ENCODE measurements at regions not wholly inside any gene's neighbourhood (a gene's known extent, or its start where the extent isn't known, plus 50 kb on each side); places are given as distances from the start of the nearest gene placed in this dataset.

DNA sequence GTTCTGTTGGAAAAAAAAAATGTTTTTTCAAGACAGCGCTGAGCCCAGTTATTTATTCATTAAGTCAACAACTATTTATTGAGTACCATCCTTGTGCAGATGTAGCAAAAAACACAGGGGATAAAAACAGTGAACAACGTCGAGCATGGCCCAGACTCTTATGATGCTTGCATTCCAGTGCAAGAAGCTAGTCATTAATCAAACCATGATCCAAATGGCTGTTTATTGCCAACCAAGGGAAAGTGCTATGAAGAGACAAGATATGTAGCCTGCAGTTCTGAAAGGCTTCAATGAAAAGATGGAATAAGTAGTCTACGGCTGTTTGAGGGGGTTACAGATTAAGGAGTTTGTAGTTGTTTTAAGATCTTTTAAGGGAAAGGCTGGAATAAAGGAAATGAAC is 262.3 kb downstream of the NEBL start:
- Histone ChIP-seq H3K27ac (no peak overlapping the region), H3K4me1 (no peaks in the 10 kb centered on the region), H3K9me3 (no peaks in the 10 kb centered on the region), H3K36me3 (no peaks in the 10 kb centered on the region), H3K4me3 (no peak overlapping the region), H3K27me3 (no peaks in the 10 kb centered on the region)
- ATAC-seq = no peak
- WGBS, 2 donors (ENCODE audit: low coverage in 1 of 2) = 42 to 52% methylated on average over 4 of the region's 4 CpGs
- TF ChIP-seq EP300 (IDR thresholded peaks at IDR 0.05) = no peak
- TF ChIP-seq POLR2AphosphoS5 (IDR thresholded peaks at IDR 0.05) = no peak
- TF ChIP-seq POLR2A (IDR thresholded peaks at IDR 0.05) = no peak

DNA sequence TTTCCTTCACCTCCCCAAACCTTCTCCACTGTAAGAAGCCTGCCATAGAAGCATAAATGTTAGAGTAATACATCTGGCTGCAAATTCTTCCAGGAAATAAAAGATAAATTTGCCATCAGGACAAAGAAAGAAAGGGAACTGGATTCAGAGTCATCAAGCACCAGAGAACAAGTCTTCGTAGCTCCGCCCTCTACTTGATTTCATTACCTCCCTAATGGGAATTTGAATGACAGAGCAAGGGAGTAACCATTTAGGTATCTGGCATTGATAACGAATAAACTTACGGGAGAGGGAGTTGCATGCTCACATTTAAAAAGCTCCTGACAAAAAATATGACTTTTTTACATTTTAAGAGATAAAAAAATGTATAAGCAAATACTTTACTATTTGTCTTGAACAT is 263.4 kb downstream of the NEBL start:
- H3K27ac ChIP-seq = no peak overlapping the region
- no peaks in the 10 kb centered on the region for H3K4me1 ChIP-seq
- H3K36me3 ChIP-seq = no peaks in the 10 kb centered on the region
- ATAC-seq = no peak
- H3K4me3 ChIP-seq = no peak overlapping the region
- H3K9me3 ChIP-seq = no peaks in the 10 kb centered on the region
- TF ChIP-seq POLR2A (IDR thresholded peaks at IDR 0.05) = no peak
- TF ChIP-seq POLR2AphosphoS5 (IDR thresholded peaks at IDR 0.05) = no peak
- TF ChIP-seq EP300 (IDR thresholded peaks at IDR 0.05) = no peak
- TF ChIP-seq, protein P1, sequence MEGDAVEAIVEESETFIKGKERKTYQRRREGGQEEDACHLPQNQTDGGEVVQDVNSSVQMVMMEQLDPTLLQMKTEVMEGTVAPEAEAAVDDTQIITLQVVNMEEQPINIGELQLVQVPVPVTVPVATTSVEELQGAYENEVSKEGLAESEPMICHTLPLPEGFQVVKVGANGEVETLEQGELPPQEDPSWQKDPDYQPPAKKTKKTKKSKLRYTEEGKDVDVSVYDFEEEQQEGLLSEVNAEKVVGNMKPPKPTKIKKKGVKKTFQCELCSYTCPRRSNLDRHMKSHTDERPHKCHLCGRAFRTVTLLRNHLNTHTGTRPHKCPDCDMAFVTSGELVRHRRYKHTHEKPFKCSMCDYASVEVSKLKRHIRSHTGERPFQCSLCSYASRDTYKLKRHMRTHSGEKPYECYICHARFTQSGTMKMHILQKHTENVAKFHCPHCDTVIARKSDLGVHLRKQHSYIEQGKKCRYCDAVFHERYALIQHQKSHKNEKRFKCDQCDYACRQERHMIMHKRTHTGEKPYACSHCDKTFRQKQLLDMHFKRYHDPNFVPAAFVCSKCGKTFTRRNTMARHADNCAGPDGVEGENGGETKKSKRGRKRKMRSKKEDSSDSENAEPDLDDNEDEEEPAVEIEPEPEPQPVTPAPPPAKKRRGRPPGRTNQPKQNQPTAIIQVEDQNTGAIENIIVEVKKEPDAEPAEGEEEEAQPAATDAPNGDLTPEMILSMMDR (IDR thresholded peaks at IDR 0.05) = no peak
- WGBS, 2 donors (ENCODE audit: low coverage in 1 of 2) = 78 to 80% methylated on average over 4 of the region's 4 CpGs
- no peaks in the 10 kb centered on the region for H3K27me3 ChIP-seq

GRCh38 chr10:20632696-20633095 is 264.4 kb downstream of the NEBL start:
- WGBS, 2 donors (ENCODE audit: low coverage in 1 of 2) = 83 to 84% methylated on average over 2 of the region's 2 CpGs
- no peak overlapping the region for H3K27ac ChIP-seq
- H3K4me3 ChIP-seq = no peak overlapping the region
- H3K4me1 ChIP-seq = no peaks in the 10 kb centered on the region
- H3K9me3 ChIP-seq = no peaks in the 10 kb centered on the region
- TF ChIP-seq, protein P1 (IDR thresholded peaks at IDR 0.05) = no peak
- no peaks in the 10 kb centered on the region for H3K36me3 ChIP-seq
- no peak for ATAC-seq
- no peaks in the 10 kb centered on the region for H3K27me3 ChIP-seq

- 71 to 100% methylated on average over 1 of the region's 1 CpG for WGBS, 2 donors (ENCODE audit: low coverage in 1 of 2)
- H3K36me3 ChIP-seq = no peaks in the 10 kb centered on the region
- no peak for TF ChIP-seq POLR2A (IDR thresholded peaks at IDR 0.05)
- TF ChIP-seq EP300 (IDR thresholded peaks at IDR 0.05) = no peak
- TF ChIP-seq POLR2AphosphoS5 (IDR thresholded peaks at IDR 0.05) = no peak
- TF ChIP-seq, protein P1 (IDR thresholded peaks at IDR 0.05) = no peak
- H3K4me3 ChIP-seq = no peak overlapping the region
- no peaks in the 10 kb centered on the region for H3K27me3 ChIP-seq
- no peaks in the 10 kb centered on the region for H3K9me3 ChIP-seq
- no peaks in the 10 kb centered on the region for H3K4me1 ChIP-seq
- H3K27ac ChIP-seq = no peak overlapping the region
- ATAC-seq = no peak
Observed at GRCh38 chr10:20631229-20631628, 265.9 kb downstream of the NEBL start.

DNA sequence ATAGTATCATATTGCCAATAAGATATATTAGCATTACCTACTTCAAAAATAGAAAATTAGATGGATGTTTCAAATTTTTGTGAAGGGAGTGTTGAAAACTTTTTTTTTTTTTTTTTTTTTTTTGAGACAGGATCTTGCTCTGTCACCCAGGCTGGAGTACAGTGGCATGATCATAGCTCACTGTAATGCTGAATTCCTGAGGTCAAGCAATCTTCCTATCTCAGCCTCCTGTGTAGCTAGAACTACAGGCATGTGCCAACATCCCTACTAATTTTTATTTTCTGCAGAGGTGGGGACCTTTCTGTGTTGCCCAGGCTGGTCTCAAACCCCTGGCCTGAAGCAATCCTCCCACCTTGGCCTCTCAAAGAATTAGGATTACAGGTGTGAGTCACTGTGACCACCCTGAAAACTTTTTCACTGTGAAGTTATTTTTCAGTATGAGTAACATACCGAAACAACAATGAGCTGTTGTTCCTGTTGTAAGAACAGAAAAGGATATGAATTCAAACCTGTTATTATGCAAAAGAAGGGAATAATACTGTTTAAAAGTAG is 266.9 kb downstream of the NEBL start:
- H3K4me3 ChIP-seq = no peak overlapping the region
- no peaks in the 10 kb centered on the region for H3K9me3 ChIP-seq
- no peak for ATAC-seq
- no peaks in the 10 kb centered on the region for H3K27me3 ChIP-seq
- TF ChIP-seq POLR2AphosphoS5 (IDR thresholded peaks at IDR 0.05) (no peak), EP300 (IDR thresholded peaks at IDR 0.05) (no peak), POLR2A (IDR thresholded peaks at IDR 0.05) (no peak)
- TF ChIP-seq, protein P1 (IDR thresholded peaks at IDR 0.05) = no peak
- no peaks in the 10 kb centered on the region for H3K4me1 ChIP-seq
- 89 to 90% methylated on average over 1 of the region's 1 CpG for WGBS, 2 donors (ENCODE audit: low coverage in 1 of 2)
- H3K27ac ChIP-seq = no peak overlapping the region
- H3K36me3 ChIP-seq = no peaks in the 10 kb centered on the region

Measured in gastroesophageal sphincter (tissue), 4 donors.